HepG2 (cell line): ENCODE measurements at regions not wholly inside any gene's neighbourhood (a gene's known extent, or its start where the extent isn't known, plus 50 kb on each side); places are given as distances from the start of the nearest gene placed in this dataset.

ENCODE experiments used
- EED ChIP-seq: sonication (generic); formaldehyde crosslinking; IDR thresholded peaks from 2 replicates; pipeline ENCODE4 v1.5.0; 2020; ENCODE audit warnings: mild to moderate bottlenecking, missing genetic modification reagents
- MATR3 ChIP-seq: sonication (generic); formaldehyde crosslinking; IDR thresholded peaks from 2 replicates; pipeline ENCODE4 v1.4.0; 2020; ENCODE audit warnings: missing genetic modification reagents
- NR0B2 ChIP-seq: sonication (generic); formaldehyde crosslinking; IDR thresholded peaks from 2 replicates; pipeline ENCODE4 v1.4.0; 2020; ENCODE audit warnings: mild to moderate bottlenecking, missing genetic modification reagents
- XBP1 ChIP-seq: sonication (generic); formaldehyde crosslinking; IDR thresholded peaks from 2 replicates; pipeline ENCODE4 v1.5.0; 2020; ENCODE audit warnings: missing genetic modification reagents
- ZNF160 ChIP-seq: sonication (generic); formaldehyde crosslinking; IDR thresholded peaks from 2 replicates; pipeline ENCODE4 v1.8.0; 2022; ENCODE audit warnings: mild to moderate bottlenecking, inconsistent platforms, missing genetic modification reagents
- ZNF414 ChIP-seq: sonication (generic); formaldehyde crosslinking; IDR thresholded peaks from 2 replicates; pipeline ENCODE4 v1.5.0; 2020; ENCODE audit warnings: missing genetic modification reagents
- ZNF577 ChIP-seq: sonication (generic); formaldehyde crosslinking; IDR thresholded peaks from 2 replicates; pipeline ENCODE4 v1.4.0; 2020; ENCODE audit warnings: mild to moderate bottlenecking, low read depth, missing genetic modification reagents, borderline replicate concordance
- TF ChIP-seq, protein P1 (sequence below): sonication (generic); formaldehyde crosslinking; IDR thresholded peaks from 2 replicates; pipeline ENCODE4 v1.8.1; 2023; ENCODE audit warnings: mild to moderate bottlenecking, missing genetic modification reagents
- TF ChIP-seq, protein P2 (sequence below), 2 experiments: sonication (generic) in 1 of 2; formaldehyde crosslinking in 1 of 2; IDR thresholded peaks; 2 replicates each; pipeline versions ENCODE4 v1.5.1 to v1.6.1; 2011 to 2020; ENCODE audit warnings: borderline replicate concordance in 1 of 2, low read depth in 1 of 2, low read length in 1 of 2, mild to moderate bottlenecking in 1 of 2, missing genetic modification reagents in 1 of 2, moderate library complexity in 1 of 2
- TF ChIP-seq, protein P3 (sequence below): sonication (generic); formaldehyde crosslinking; IDR thresholded peaks from 2 replicates; pipeline ENCODE4 v1.4.0; 2020; ENCODE audit warnings: mild to moderate bottlenecking, missing genetic modification reagents
- TF ChIP-seq, protein P4 (sequence below): sonication (generic); formaldehyde crosslinking; IDR thresholded peaks from 2 replicates; pipeline ENCODE4 v1.4.0; 2020; ENCODE audit warnings: low read depth, mild to moderate bottlenecking, missing genetic modification reagents
- TF ChIP-seq, protein P5 (sequence below): sonication (generic); formaldehyde crosslinking; IDR thresholded peaks from 2 replicates; pipeline ENCODE4 v1.4.0; 2020; ENCODE audit warnings: missing genetic modification reagents

DNA sequence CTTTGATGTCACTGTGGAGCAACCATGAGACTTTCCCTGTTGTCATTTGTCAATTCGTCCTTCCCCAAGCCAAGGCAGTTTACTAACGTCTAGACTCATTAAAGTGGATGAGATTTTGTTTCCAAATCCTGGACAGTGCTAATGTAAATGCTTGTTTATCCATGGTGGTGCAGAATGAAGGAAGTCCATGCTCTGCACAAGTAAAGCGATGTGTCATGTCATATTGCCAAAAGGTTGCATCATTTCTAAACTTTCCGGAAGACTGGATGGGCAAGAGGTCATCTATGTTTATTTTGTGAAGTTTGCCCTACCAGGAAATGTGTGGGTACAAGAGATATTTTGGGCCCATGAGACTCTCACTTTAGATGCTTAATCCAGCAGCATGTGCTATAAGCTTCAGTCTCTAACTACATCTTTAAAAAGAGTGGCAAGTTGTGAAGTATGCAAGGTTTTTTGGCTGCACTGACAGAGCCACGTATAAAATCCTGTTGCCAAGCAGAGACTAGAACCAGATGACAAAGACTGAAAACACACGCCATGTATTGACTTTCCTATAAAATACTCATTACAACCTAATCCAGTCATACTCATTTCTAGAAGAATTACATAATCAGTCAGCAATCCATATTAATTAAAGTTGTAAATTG lies 72.1 kb upstream of the FNDC3B start (continued):
- TF ChIP-seq XBP1 (no peak), NR0B2 (CRISPR knock-in tag) (no peak), EED (no peak), ZNF414 (peak; percentile 64; the same call in 1 of the 2 replicates), ZNF160 (CRISPR knock-in tag) (peak; percentile 46; the same call in 1 of the 2 replicates), MATR3 (no peak), ZNF577 (CRISPR knock-in tag) (no peak)
- TF ChIP-seq, protein P1, sequence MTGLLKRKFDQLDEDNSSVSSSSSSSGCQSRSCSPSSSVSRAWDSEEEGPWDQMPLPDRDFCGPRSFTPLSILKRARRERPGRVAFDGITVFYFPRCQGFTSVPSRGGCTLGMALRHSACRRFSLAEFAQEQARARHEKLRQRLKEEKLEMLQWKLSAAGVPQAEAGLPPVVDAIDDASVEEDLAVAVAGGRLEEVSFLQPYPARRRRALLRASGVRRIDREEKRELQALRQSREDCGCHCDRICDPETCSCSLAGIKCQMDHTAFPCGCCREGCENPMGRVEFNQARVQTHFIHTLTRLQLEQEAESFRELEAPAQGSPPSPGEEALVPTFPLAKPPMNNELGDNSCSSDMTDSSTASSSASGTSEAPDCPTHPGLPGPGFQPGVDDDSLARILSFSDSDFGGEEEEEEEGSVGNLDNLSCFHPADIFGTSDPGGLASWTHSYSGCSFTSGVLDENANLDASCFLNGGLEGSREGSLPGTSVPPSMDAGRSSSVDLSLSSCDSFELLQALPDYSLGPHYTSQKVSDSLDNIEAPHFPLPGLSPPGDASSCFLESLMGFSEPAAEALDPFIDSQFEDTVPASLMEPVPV (CRISPR knock-in tag) = 0 out of 2 replicates have a peak, but pooled peaks have one; percentile 66
- TF ChIP-seq, protein P2, sequence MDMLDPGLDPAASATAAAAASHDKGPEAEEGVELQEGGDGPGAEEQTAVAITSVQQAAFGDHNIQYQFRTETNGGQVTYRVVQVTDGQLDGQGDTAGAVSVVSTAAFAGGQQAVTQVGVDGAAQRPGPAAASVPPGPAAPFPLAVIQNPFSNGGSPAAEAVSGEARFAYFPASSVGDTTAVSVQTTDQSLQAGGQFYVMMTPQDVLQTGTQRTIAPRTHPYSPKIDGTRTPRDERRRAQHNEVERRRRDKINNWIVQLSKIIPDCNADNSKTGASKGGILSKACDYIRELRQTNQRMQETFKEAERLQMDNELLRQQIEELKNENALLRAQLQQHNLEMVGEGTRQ (IDR thresholded peaks at IDR 0.05; ENCODE audit: low read depth, low read length) = no peak
- TF ChIP-seq, protein P2 (CRISPR knock-in tag; IDR thresholded peaks at IDR 0.05; ENCODE audit: borderline replicate concordance) = no peak
- TF ChIP-seq, protein P3, sequence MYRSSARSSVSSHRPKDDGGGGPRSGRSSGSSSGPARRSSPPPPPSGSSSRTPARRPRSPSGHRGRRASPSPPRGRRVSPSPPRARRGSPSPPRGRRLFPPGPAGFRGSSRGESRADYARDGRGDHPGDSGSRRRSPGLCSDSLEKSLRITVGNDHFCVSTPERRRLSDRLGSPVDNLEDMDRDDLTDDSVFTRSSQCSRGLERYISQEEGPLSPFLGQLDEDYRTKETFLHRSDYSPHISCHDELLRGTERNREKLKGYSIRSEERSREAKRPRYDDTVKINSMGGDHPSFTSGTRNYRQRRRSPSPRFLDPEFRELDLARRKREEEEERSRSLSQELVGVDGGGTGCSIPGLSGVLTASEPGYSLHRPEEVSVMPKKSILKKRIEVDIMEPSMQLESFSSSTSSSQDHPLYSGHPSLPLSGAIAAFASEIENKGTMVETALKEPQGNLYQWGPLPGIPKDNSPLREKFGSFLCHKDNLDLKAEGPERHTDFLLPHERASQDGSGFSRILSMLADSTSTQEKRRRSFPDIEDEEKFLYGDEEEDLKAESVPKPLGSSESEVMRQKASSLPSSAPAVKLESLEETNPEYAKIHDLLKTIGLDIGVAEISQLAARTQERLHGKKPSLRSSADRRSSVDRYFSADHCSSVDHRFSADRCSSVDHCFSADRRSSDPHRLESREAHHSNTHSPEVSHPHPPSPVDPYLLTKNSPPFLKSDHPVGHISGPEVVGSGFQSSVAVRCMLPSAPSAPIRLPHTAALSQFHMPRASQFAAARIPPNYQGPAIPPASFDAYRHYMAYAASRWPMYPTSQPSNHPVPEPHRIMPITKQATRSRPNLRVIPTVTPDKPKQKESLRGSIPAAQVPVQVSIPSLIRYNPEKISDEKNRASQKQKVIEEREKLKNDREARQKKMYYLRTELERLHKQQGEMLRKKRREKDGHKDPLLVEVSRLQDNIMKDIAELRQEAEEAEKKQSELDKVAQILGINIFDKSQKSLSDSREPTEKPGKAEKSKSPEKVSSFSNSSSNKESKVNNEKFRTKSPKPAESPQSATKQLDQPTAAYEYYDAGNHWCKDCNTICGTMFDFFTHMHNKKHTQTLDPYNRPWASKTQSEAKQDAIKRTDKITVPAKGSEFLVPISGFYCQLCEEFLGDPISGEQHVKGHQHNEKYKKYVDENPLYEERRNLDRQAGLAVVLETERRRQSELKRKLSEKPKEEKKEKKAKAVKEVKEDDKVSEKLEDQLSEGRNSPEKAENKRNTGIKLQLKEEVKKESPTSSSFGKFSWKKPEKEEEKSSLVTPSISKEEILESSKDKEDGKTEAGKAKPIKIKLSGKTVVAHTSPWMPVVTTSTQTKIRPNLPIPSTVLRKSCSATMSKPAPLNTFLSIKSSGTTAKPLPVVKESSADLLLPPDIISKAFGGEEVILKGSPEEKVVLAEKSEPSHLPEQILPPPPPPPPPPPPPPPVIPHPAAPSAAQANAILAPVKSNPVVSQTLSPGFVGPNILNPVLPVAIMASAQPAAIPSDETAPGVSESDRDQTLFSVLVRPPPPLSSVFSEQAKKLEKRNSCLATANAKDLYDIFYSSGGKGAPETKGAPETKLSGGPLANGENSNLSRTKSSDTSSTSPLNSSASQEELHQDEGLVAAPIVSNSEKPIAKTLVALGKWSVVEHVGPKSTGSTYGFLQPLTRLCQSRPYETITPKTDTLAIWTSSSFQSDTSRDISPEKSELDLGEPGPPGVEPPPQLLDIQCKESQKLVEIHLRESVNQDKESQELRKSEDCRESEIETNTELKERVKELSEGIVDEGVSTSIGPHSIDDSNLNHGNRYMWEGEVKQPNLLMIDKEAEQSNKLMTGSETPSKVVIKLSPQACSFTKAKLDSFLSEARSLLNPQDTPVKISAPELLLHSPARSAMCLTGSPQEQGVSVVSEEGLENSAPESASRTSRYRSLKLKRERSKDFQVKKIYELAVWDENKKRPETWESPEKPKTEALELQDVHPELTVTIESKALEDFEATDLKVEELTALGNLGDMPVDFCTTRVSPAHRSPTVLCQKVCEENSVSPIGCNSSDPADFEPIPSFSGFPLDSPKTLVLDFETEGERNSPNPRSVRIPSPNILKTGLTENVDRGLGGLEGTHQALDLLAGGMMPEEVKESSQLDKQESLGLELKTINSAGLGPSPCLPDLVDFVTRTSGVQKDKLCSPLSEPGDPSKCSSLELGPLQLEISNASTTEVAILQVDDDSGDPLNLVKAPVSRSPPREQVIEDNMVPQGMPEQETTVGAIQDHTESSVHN = no peak
- TF ChIP-seq, protein P4, sequence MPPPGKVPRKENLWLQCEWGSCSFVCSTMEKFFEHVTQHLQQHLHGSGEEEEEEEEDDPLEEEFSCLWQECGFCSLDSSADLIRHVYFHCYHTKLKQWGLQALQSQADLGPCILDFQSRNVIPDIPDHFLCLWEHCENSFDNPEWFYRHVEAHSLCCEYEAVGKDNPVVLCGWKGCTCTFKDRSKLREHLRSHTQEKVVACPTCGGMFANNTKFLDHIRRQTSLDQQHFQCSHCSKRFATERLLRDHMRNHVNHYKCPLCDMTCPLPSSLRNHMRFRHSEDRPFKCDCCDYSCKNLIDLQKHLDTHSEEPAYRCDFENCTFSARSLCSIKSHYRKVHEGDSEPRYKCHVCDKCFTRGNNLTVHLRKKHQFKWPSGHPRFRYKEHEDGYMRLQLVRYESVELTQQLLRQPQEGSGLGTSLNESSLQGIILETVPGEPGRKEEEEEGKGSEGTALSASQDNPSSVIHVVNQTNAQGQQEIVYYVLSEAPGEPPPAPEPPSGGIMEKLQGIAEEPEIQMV (CRISPR knock-in tag) = no peak
- TF ChIP-seq, protein P5, sequence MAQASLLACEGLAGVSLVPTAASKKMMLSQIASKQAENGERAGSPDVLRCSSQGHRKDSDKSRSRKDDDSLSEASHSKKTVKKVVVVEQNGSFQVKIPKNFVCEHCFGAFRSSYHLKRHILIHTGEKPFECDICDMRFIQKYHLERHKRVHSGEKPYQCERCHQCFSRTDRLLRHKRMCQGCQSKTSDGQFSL = no peak
